GM12878 (cell line): ENCODE measurements at regions not wholly inside any gene's neighbourhood (a gene's known extent, or its start where the extent isn't known, plus 50 kb on each side); places are given as distances from the start of the nearest gene placed in this dataset.

ENCODE experiments used
- CBX3 ChIP-seq: fragments of 200-600 bp; sonication (generic); IDR thresholded peaks from 2 replicates; pipeline ENCODE4 v1.6.1; 2016; ENCODE audit warnings: low read depth, borderline replicate concordance
- CTCF ChIP-seq, 3 experiments: IDR thresholded peaks in 2 of 3; conservative IDR thresholded peaks in 1 of 3; 2 replicates each; pipeline ENCODE4 v1.5.1; 2011; ENCODE audit warnings: low read depth in 3 of 3, low read length in 3 of 3, mild to moderate bottlenecking in 3 of 3, control low read depth in 2 of 3, moderate library complexity in 2 of 3, inconsistent platforms in 1 of 3, mixed read lengths in 1 of 3; ENCODE audit not compliant: control insufficient read depth in 2 of 3, insufficient read depth in 1 of 3; ENCODE audit errors: extremely low read depth in 1 of 3
- FOXM1 ChIP-seq: IDR thresholded peaks from 2 replicates; pipeline ENCODE4 v1.6.1; 2012; ENCODE audit warnings: low read depth, mild to moderate bottlenecking, inconsistent platforms, low read length, moderate library complexity
- POLR2A ChIP-seq: IDR thresholded peaks from 2 replicates; pipeline ENCODE4 v1.6.1; 2011; ENCODE audit warnings: low read depth, mild to moderate bottlenecking, low read length
- SIX5 ChIP-seq: IDR thresholded peaks from 2 replicates; pipeline ENCODE4 v1.6.1; 2011; ENCODE audit warnings: mild to moderate bottlenecking, low read depth, low read length, moderate library complexity; ENCODE audit not compliant: severe bottlenecking

- no peak for TF ChIP-seq POLR2A
- no peak for TF ChIP-seq SIX5
- no peak for TF ChIP-seq CBX3
- TF ChIP-seq FOXM1 = no peak
- no peak for TF ChIP-seq CTCF (IDR thresholded peaks at IDR 0.05 in 2 of 3, conservative IDR thresholded peaks at IDR 0.05 in 1 of 3; ENCODE audit: control insufficient read depth in 2 of 3, extremely low read depth in 1 of 3, insufficient read depth in 1 of 3, low read depth in 3 of 3, low read length in 3 of 3)
These were observed 717.9 kb upstream of the AMOT start for GRCh38 chrX:113558576-113558975.
